ENCODE measurements at regions not wholly inside any gene's neighbourhood (a gene's known extent, or its start where the extent isn't known, plus 50 kb on each side); places are given as distances from the start of the nearest gene placed in this dataset.
A peak's percentile ranks its signal among the peaks of the same experiment; 100 is the strongest.

- Histone ChIP-seq H3K36me3 (ENCODE audit: control insufficient read depth in 4 of 4, insufficient read depth in 4 of 4, low read length in 3 of 4) (no peaks in the 10 kb centered on the region), H3K9me3 (ENCODE audit: control extremely low read depth in 1 of 5, control insufficient read depth in 4 of 5, insufficient read depth in 2 of 5, low read depth in 1 of 5, low read length in 4 of 5) (peaks cover 0 to 7% (median 0%) of the 10 kb centered on the region in 5 experiments), H3K4me3 (ENCODE audit: control insufficient read depth in 1 of 7, extremely low read depth in 1 of 7, insufficient read depth in 4 of 7, low read depth in 2 of 7, low read length in 6 of 7) (no peak overlapping the region), H3K4me1 (ENCODE audit: control extremely low read depth in 1 of 4, control insufficient read depth in 4 of 4, insufficient read depth in 4 of 4, low read length in 3 of 4) (no peaks in the 10 kb centered on the region), H3K27ac (ENCODE audit: insufficient read depth in 1 of 2, low read depth in 1 of 2, low read length in 2 of 2, poor library complexity in 1 of 2, severe bottlenecking in 2 of 2) (no peak overlapping the region), H3K27me3 (replicated peaks in 2 of 5; ENCODE audit: control insufficient read depth in 4 of 5, insufficient read depth in 5 of 5, low read length in 4 of 5) (no peaks in the 10 kb centered on the region)
- CTCF ChIA-PET: no interaction called here
- POLR2A ChIA-PET: no interaction called here
- DNase-seq: peak in 1 of 3 donors; percentile 4
- WGBS (ENCODE audit: insufficient coverage): 100% methylated on average over 3 of the region's 4 CpGs
Observed at GRCh38 chr6:1495344-1495743, 106.0 kb downstream of the FOXF2 start.

GRCh38 chr6:1496092-1496491, 106.7 kb downstream of the FOXF2 start:
- POLR2A ChIA-PET: no interaction called here
- H3K4me1 ChIP-seq (ENCODE audit: control extremely low read depth in 1 of 4, control insufficient read depth in 4 of 4, insufficient read depth in 4 of 4, low read length in 3 of 4): no peaks in the 10 kb centered on the region
- H3K27me3 ChIP-seq (replicated peaks in 2 of 5; ENCODE audit: control insufficient read depth in 4 of 5, insufficient read depth in 5 of 5, low read length in 4 of 5): no peaks in the 10 kb centered on the region
- H3K4me3 ChIP-seq (ENCODE audit: control insufficient read depth in 1 of 7, extremely low read depth in 1 of 7, insufficient read depth in 4 of 7, low read depth in 2 of 7, low read length in 6 of 7): no peak overlapping the region
- no peak overlapping the region for H3K27ac ChIP-seq (ENCODE audit: insufficient read depth in 1 of 2, low read depth in 1 of 2, low read length in 2 of 2, poor library complexity in 1 of 2, severe bottlenecking in 2 of 2)
- no peaks in the 10 kb centered on the region for H3K36me3 ChIP-seq (ENCODE audit: control insufficient read depth in 4 of 4, insufficient read depth in 4 of 4, low read length in 3 of 4)
- DNase-seq: no peak
- H3K9me3 ChIP-seq (ENCODE audit: control extremely low read depth in 1 of 5, control insufficient read depth in 4 of 5, insufficient read depth in 2 of 5, low read depth in 1 of 5, low read length in 4 of 5): peaks cover 0 to 7% (median 0%) of the 10 kb centered on the region in 5 experiments
- CTCF ChIA-PET: no interaction called here
- 98% methylated on average over 4 of the region's 5 CpGs for WGBS (ENCODE audit: insufficient coverage)

GRCh38 chr6:1496836-1497760, 107.7 kb downstream of the FOXF2 start:
- POLR2A ChIA-PET: no interaction called here

GRCh38 chr6:1497761-1498105, 108.4 kb downstream of the FOXF2 start:
- no peaks in the 10 kb centered on the region for H3K36me3 ChIP-seq (ENCODE audit: control insufficient read depth in 4 of 4, insufficient read depth in 4 of 4, low read length in 3 of 4)
- peaks cover 0 to 2% (median 0%) of the 10 kb centered on the region in 5 experiments for H3K27me3 ChIP-seq (replicated peaks in 2 of 5; ENCODE audit: control insufficient read depth in 4 of 5, insufficient read depth in 5 of 5, low read length in 4 of 5)
- no peak for DNase-seq
- no peak overlapping the region for H3K27ac ChIP-seq (ENCODE audit: insufficient read depth in 1 of 2, low read depth in 1 of 2, low read length in 2 of 2, poor library complexity in 1 of 2, severe bottlenecking in 2 of 2)
- WGBS (ENCODE audit: insufficient coverage): 73% methylated on average over 4 of the region's 4 CpGs
- H3K9me3 ChIP-seq (ENCODE audit: control extremely low read depth in 1 of 5, control insufficient read depth in 4 of 5, insufficient read depth in 2 of 5, low read depth in 1 of 5, low read length in 4 of 5): peaks cover 0 to 7% (median 0%) of the 10 kb centered on the region in 5 experiments
- ChIA-PET CTCF (no interaction called here), POLR2A (no interaction called here)
- H3K4me3 ChIP-seq (ENCODE audit: control insufficient read depth in 1 of 7, extremely low read depth in 1 of 7, insufficient read depth in 4 of 7, low read depth in 2 of 7, low read length in 6 of 7): no peak overlapping the region
- no peaks in the 10 kb centered on the region for H3K4me1 ChIP-seq (ENCODE audit: control extremely low read depth in 1 of 4, control insufficient read depth in 4 of 4, insufficient read depth in 4 of 4, low read length in 3 of 4)

More at GRCh38 chr6:1496836-1497760, 107.7 kb downstream of the FOXF2 start:
- DNase-seq: no peak
- CTCF ChIA-PET: no interaction called here
- no peaks in the 10 kb centered on the region for H3K36me3 ChIP-seq (ENCODE audit: control insufficient read depth in 4 of 4, insufficient read depth in 4 of 4, low read length in 3 of 4)
- H3K9me3 ChIP-seq (ENCODE audit: control extremely low read depth in 1 of 5, control insufficient read depth in 4 of 5, insufficient read depth in 2 of 5, low read depth in 1 of 5, low read length in 4 of 5): peaks cover 0 to 7% (median 0%) of the 10 kb centered on the region in 5 experiments
- no peaks in the 10 kb centered on the region for H3K4me1 ChIP-seq (ENCODE audit: control extremely low read depth in 1 of 4, control insufficient read depth in 4 of 4, insufficient read depth in 4 of 4, low read length in 3 of 4)
- no peak overlapping the region for H3K27ac ChIP-seq (ENCODE audit: insufficient read depth in 1 of 2, low read depth in 1 of 2, low read length in 2 of 2, poor library complexity in 1 of 2, severe bottlenecking in 2 of 2)
- WGBS (ENCODE audit: insufficient coverage): 92% methylated on average over 11 of the region's 16 CpGs
- no peak overlapping the region for H3K4me3 ChIP-seq (ENCODE audit: control insufficient read depth in 1 of 7, extremely low read depth in 1 of 7, insufficient read depth in 4 of 7, low read depth in 2 of 7, low read length in 6 of 7)
- peaks cover 0 to under 1% (median 0%) of the 10 kb centered on the region in 5 experiments for H3K27me3 ChIP-seq (replicated peaks in 2 of 5; ENCODE audit: control insufficient read depth in 4 of 5, insufficient read depth in 5 of 5, low read length in 4 of 5)

GRCh38 chr6:1498491-1499113, 109.2 kb downstream of the FOXF2 start:
- no peaks in the 10 kb centered on the region for H3K4me1 ChIP-seq (ENCODE audit: control extremely low read depth in 1 of 4, control insufficient read depth in 4 of 4, insufficient read depth in 4 of 4, low read length in 3 of 4)
- H3K4me3 ChIP-seq (ENCODE audit: control insufficient read depth in 1 of 7, extremely low read depth in 1 of 7, insufficient read depth in 4 of 7, low read depth in 2 of 7, low read length in 6 of 7): no peak overlapping the region
- DNase-seq: peak in 1 of 3 donors; percentile 1
- ChIA-PET CTCF (no interaction called here), POLR2A (interaction anchor here (0.7 kb wide), 1 partner anchor 1113 kb away, joined by 3 read pairs; no protein-coding TSS in a partner anchor)
- H3K27me3 ChIP-seq (replicated peaks in 2 of 5; ENCODE audit: control insufficient read depth in 4 of 5, insufficient read depth in 5 of 5, low read length in 4 of 5): peaks cover 0 to 2% (median 0%) of the 10 kb centered on the region in 5 experiments
- H3K36me3 ChIP-seq (ENCODE audit: control insufficient read depth in 4 of 4, insufficient read depth in 4 of 4, low read length in 3 of 4): no peaks in the 10 kb centered on the region
- H3K27ac ChIP-seq (ENCODE audit: insufficient read depth in 1 of 2, low read depth in 1 of 2, low read length in 2 of 2, poor library complexity in 1 of 2, severe bottlenecking in 2 of 2): no peak overlapping the region
- peaks cover 0 to 7% (median 0%) of the 10 kb centered on the region in 5 experiments for H3K9me3 ChIP-seq (ENCODE audit: control extremely low read depth in 1 of 5, control insufficient read depth in 4 of 5, insufficient read depth in 2 of 5, low read depth in 1 of 5, low read length in 4 of 5)
- WGBS (ENCODE audit: insufficient coverage): 87% methylated on average over 6 of the region's 8 CpGs

GRCh38 chr6:1499777-1500176, 109.9 kb upstream of the FOXC1 start:
- H3K4me3 ChIP-seq (ENCODE audit: control insufficient read depth in 1 of 7, extremely low read depth in 1 of 7, insufficient read depth in 4 of 7, low read depth in 2 of 7, low read length in 6 of 7): no peak overlapping the region
- peaks cover 0 to 5% (median 0%) of the 10 kb centered on the region in 5 experiments for H3K27me3 ChIP-seq (replicated peaks in 2 of 5; ENCODE audit: control insufficient read depth in 4 of 5, insufficient read depth in 5 of 5, low read length in 4 of 5)
- peaks cover 0 to 7% (median 0%) of the 10 kb centered on the region in 5 experiments for H3K9me3 ChIP-seq (ENCODE audit: control extremely low read depth in 1 of 5, control insufficient read depth in 4 of 5, insufficient read depth in 2 of 5, low read depth in 1 of 5, low read length in 4 of 5)
- no peaks in the 10 kb centered on the region for H3K4me1 ChIP-seq (ENCODE audit: control extremely low read depth in 1 of 4, control insufficient read depth in 4 of 4, insufficient read depth in 4 of 4, low read length in 3 of 4)
- no peaks in the 10 kb centered on the region for H3K36me3 ChIP-seq (ENCODE audit: control insufficient read depth in 4 of 4, insufficient read depth in 4 of 4, low read length in 3 of 4)
- H3K27ac ChIP-seq (ENCODE audit: insufficient read depth in 1 of 2, low read depth in 1 of 2, low read length in 2 of 2, poor library complexity in 1 of 2, severe bottlenecking in 2 of 2): no peak overlapping the region
- no peak for DNase-seq
- CTCF ChIA-PET: no interaction called here
- 96% methylated on average over 4 of the region's 8 CpGs for WGBS (ENCODE audit: insufficient coverage)
- POLR2A ChIA-PET: no interaction called here

GRCh38 chr6:1500913-1501312, 108.8 kb upstream of the FOXC1 start:
- POLR2A ChIA-PET: no interaction called here
- Histone ChIP-seq H3K36me3 (ENCODE audit: control insufficient read depth in 4 of 4, insufficient read depth in 4 of 4, low read length in 3 of 4) (no peaks in the 10 kb centered on the region), H3K27ac (ENCODE audit: insufficient read depth in 1 of 2, low read depth in 1 of 2, low read length in 2 of 2, poor library complexity in 1 of 2, severe bottlenecking in 2 of 2) (no peak overlapping the region), H3K27me3 (replicated peaks in 2 of 5; ENCODE audit: control insufficient read depth in 4 of 5, insufficient read depth in 5 of 5, low read length in 4 of 5) (peaks cover 0 to 5% (median 0%) of the 10 kb centered on the region in 5 experiments), H3K4me3 (ENCODE audit: control insufficient read depth in 1 of 7, extremely low read depth in 1 of 7, insufficient read depth in 4 of 7, low read depth in 2 of 7, low read length in 6 of 7) (no peak overlapping the region), H3K9me3 (ENCODE audit: control extremely low read depth in 1 of 5, control insufficient read depth in 4 of 5, insufficient read depth in 2 of 5, low read depth in 1 of 5, low read length in 4 of 5) (peaks cover 0 to 5% (median 0%) of the 10 kb centered on the region in 5 experiments), H3K4me1 (ENCODE audit: control extremely low read depth in 1 of 4, control insufficient read depth in 4 of 4, insufficient read depth in 4 of 4, low read length in 3 of 4) (no peaks in the 10 kb centered on the region)
- CTCF ChIA-PET: no interaction called here
- DNase-seq: no peak
- WGBS (ENCODE audit: insufficient coverage): 86% methylated on average over 5 of the region's 11 CpGs
